ENCODE measurements at regions not wholly inside any gene's neighbourhood (a gene's known extent, or its start where the extent isn't known, plus 50 kb on each side); places are given as distances from the start of the nearest gene placed in this dataset.

- Histone ChIP-seq H3K79me2 (ENCODE audit: control insufficient read depth, insufficient read depth, low read length) (no peaks in the 10 kb centered on the region), H3K27ac (ENCODE audit: insufficient read depth, low read depth, low read length) (no peak overlapping the region), H3K9ac (replicated peaks; ENCODE audit: extremely low read depth, insufficient read depth, low read length) (no peak overlapping the region), H3K4me3 (replicated peaks in 1 of 3; ENCODE audit: insufficient read depth in 1 of 3, low read depth in 1 of 3, low read length in 3 of 3) (no peak overlapping the region), H3K27me3 (ENCODE audit: control insufficient read depth in 2 of 2, insufficient read depth in 2 of 2, low read length in 2 of 2) (no peaks in the 10 kb centered on the region), H3K36me3 (ENCODE audit: control insufficient read depth in 2 of 2, extremely low read depth in 1 of 2, insufficient read depth in 2 of 2, low read length in 2 of 2) (no peaks in the 10 kb centered on the region), H3K4me1 (ENCODE audit: control insufficient read depth, extremely low read depth, insufficient read depth, low read length) (no peaks in the 10 kb centered on the region), H2AFZ (ENCODE audit: low read depth, low read length) (no peak overlapping the region), H3K4me2 (ENCODE audit: insufficient read depth, low read length) (no peak overlapping the region), H4K20me1 (replicated peaks; ENCODE audit: control insufficient read depth, extremely low read depth, insufficient read depth, low read length) (no peaks in the 10 kb centered on the region), H3K9me3 (replicated peaks; ENCODE audit: control insufficient read depth, insufficient read depth, low read length) (no peaks in the 10 kb centered on the region), H3K9me1 (replicated peaks; ENCODE audit: control insufficient read depth, extremely low read depth, insufficient read depth, low read length) (no peaks in the 10 kb centered on the region)
- no peak for TF ChIP-seq MYC (IDR thresholded peaks at IDR 0.05; ENCODE audit: low read depth, low read length)
- TF ChIP-seq, protein P1, sequence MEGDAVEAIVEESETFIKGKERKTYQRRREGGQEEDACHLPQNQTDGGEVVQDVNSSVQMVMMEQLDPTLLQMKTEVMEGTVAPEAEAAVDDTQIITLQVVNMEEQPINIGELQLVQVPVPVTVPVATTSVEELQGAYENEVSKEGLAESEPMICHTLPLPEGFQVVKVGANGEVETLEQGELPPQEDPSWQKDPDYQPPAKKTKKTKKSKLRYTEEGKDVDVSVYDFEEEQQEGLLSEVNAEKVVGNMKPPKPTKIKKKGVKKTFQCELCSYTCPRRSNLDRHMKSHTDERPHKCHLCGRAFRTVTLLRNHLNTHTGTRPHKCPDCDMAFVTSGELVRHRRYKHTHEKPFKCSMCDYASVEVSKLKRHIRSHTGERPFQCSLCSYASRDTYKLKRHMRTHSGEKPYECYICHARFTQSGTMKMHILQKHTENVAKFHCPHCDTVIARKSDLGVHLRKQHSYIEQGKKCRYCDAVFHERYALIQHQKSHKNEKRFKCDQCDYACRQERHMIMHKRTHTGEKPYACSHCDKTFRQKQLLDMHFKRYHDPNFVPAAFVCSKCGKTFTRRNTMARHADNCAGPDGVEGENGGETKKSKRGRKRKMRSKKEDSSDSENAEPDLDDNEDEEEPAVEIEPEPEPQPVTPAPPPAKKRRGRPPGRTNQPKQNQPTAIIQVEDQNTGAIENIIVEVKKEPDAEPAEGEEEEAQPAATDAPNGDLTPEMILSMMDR (IDR thresholded peaks at IDR 0.05; ENCODE audit: extremely low read depth in 1 of 2, insufficient read depth in 1 of 2, low read depth in 1 of 2, low read length in 2 of 2), result no peak
- TF ChIP-seq JUN (IDR thresholded peaks at IDR 0.05; ENCODE audit: borderline replicate concordance, insufficient read depth, insufficient read length, low read depth), result no peak
- TF ChIP-seq, protein P2, sequence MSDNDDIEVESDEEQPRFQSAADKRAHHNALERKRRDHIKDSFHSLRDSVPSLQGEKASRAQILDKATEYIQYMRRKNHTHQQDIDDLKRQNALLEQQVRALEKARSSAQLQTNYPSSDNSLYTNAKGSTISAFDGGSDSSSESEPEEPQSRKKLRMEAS (IDR thresholded peaks at IDR 0.05; ENCODE audit: insufficient read depth, insufficient read length), result no peak
- TF ChIP-seq EZH2 (IDR thresholded peaks at IDR 0.05; ENCODE audit: borderline replicate concordance, low read depth, low read length, severe bottlenecking), result no peak
- intact Hi-C loops (cut with micrococcal nuclease) (no loop called here), dilution Hi-C loops (cut with MboI; ENCODE audit: extremely low pct_ligation_motif_present, low sequenced_read_pairs) (no loop called here)
- FAIRE-seq (no peak), DNase-seq (ENCODE audit: low read depth, low spot score) (no peak)
- BruUV-seq (replicated peaks), result no TSS peak
- ChIA-PET CTCF (no interaction called here), POLR2A (no interaction called here)
Measured at GRCh38 chr4:79584902-79585301, 176.9 kb upstream of the GK2 start.

DNA sequence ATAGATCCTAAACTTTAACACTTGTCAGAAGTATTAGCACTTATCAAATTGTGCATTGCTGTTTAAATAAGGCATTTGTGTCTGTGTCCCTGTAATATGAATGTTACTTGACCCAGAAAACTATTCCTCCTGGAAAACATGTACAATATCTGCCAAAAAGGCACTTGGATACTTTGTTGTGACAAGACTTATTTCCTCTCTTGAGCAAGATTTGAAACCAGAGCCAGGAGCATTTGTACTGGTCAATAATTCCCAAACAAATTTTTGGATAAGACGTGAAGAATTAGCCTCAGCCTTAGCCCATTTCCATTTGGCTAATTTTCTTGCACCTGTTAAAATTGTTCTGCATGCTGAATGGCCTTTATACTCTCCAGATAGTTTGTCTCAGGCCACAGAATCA is 176.3 kb upstream of the GK2 start:
- POLR2A ChIA-PET, result no interaction called here
- H2AFZ ChIP-seq (ENCODE audit: low read depth, low read length), result no peak overlapping the region
- no peak overlapping the region for H3K9ac ChIP-seq (replicated peaks; ENCODE audit: extremely low read depth, insufficient read depth, low read length)
- no peaks in the 10 kb centered on the region for H3K9me1 ChIP-seq (replicated peaks; ENCODE audit: control insufficient read depth, extremely low read depth, insufficient read depth, low read length)
- no peak overlapping the region for H3K27ac ChIP-seq (ENCODE audit: insufficient read depth, low read depth, low read length)
- DNase-seq (ENCODE audit: low read depth, low spot score) (no peak), FAIRE-seq (no peak)
- no peak overlapping the region for H3K4me3 ChIP-seq (replicated peaks in 1 of 3; ENCODE audit: insufficient read depth in 1 of 3, low read depth in 1 of 3, low read length in 3 of 3)
- no peaks in the 10 kb centered on the region for H3K36me3 ChIP-seq (ENCODE audit: control insufficient read depth in 2 of 2, extremely low read depth in 1 of 2, insufficient read depth in 2 of 2, low read length in 2 of 2)
- dilution Hi-C loops (cut with MboI; ENCODE audit: extremely low pct_ligation_motif_present, low sequenced_read_pairs) (no loop called here), intact Hi-C loops (cut with micrococcal nuclease) (no loop called here)
- H4K20me1 ChIP-seq (replicated peaks; ENCODE audit: control insufficient read depth, extremely low read depth, insufficient read depth, low read length), result no peaks in the 10 kb centered on the region
- BruUV-seq (replicated peaks), result no TSS peak
- H3K4me1 ChIP-seq (ENCODE audit: control insufficient read depth, extremely low read depth, insufficient read depth, low read length), result no peaks in the 10 kb centered on the region
- TF ChIP-seq, protein P2 (IDR thresholded peaks at IDR 0.05; ENCODE audit: insufficient read depth, insufficient read length), result no peak
- CTCF ChIA-PET, result no interaction called here
- no peak overlapping the region for H3K4me2 ChIP-seq (ENCODE audit: insufficient read depth, low read length)
- H3K27me3 ChIP-seq (ENCODE audit: control insufficient read depth in 2 of 2, insufficient read depth in 2 of 2, low read length in 2 of 2), result no peaks in the 10 kb centered on the region
- H3K79me2 ChIP-seq (ENCODE audit: control insufficient read depth, insufficient read depth, low read length), result no peaks in the 10 kb centered on the region
- H3K9me3 ChIP-seq (replicated peaks; ENCODE audit: control insufficient read depth, insufficient read depth, low read length), result no peaks in the 10 kb centered on the region
